Panc1 (cell line): ENCODE measurements at regions not wholly inside any gene's neighbourhood (a gene's known extent, or its start where the extent isn't known, plus 50 kb on each side); places are given as distances from the start of the nearest gene placed in this dataset.

Source experiments
- ATAC-seq: fragments of 200-7000 bp; cut with Tn5 transposase; 2 replicates; pipeline ENCODE4 v1.9.1; 2020; ENCODE audit warnings: mild to moderate bottlenecking, moderate library complexity
- BruUV-seq: library from RNA; stranded (reverse); fragments of 400-500 nt; replicated peaks from 2 replicates; lab custom pipeline; 2021; lab: Mats Ljungman, UMichigan
- CTCF ChIA-PET: fragments of 300-600 bp; sonication (Branson Sonifier 250); formaldehyde crosslinking; loops from one replicate; lab custom pipeline; 2022; ENCODE audit warnings: antibody characterized with exemption; lab: Charles Lee
- POLR2A ChIA-PET: fragments of 300-600 bp; sonication (Branson Sonifier 250); formaldehyde crosslinking; loops from one replicate; lab custom pipeline; 2022; ENCODE audit warnings: antibody characterized with exemption; lab: Charles Lee
- DNase-seq: peaks from one replicate; pipeline ENCODE4 v3.0.0-alpha.2; 2010; ENCODE audit warnings: low read depth, low spot score
- H3K27ac ChIP-seq: 2 replicates; pipeline ENCODE4 v1.5.1; 2011; ENCODE audit warnings: mild to moderate bottlenecking, low read length, inconsistent platforms
- H3K27me3 ChIP-seq: fragments of 200-500 bp; sonication (Bioruptor generic); 2 replicates; pipeline ENCODE4 v1.6.0; 2014; ENCODE audit warnings: low read length, inconsistent platforms; ENCODE audit not compliant: control insufficient read depth, insufficient read depth
- H3K36me3 ChIP-seq: fragments of 200-500 bp; sonication (Bioruptor generic); 2 replicates; pipeline ENCODE4 v1.5.1; 2014; ENCODE audit warnings: inconsistent platforms, mild to moderate bottlenecking, low read length, moderate library complexity; ENCODE audit not compliant: control insufficient read depth, insufficient read depth
- H3K4me1 ChIP-seq: 2 replicates; pipeline ENCODE4 v1.5.1; 2011; ENCODE audit warnings: inconsistent platforms, mild to moderate bottlenecking, low read length, moderate library complexity; ENCODE audit not compliant: control insufficient read depth, insufficient read depth
- H3K4me3 ChIP-seq, 2 experiments: 2 replicates each; pipeline ENCODE4 v1.5.1; 2011 to 2012; ENCODE audit warnings: low read depth in 2 of 2, low read length in 2 of 2, mild to moderate bottlenecking in 2 of 2, inconsistent platforms in 1 of 2, moderate library complexity in 1 of 2
- H3K9me3 ChIP-seq: fragments of 200-500 bp; sonication (Bioruptor generic); 2 replicates; pipeline ENCODE4 v1.5.1; 2014; ENCODE audit warnings: low read depth, mild to moderate bottlenecking, inconsistent platforms, low read length, moderate library complexity; ENCODE audit not compliant: control insufficient read depth, insufficient read depth
- POLR2AphosphoS5 ChIP-seq: IDR thresholded peaks from 2 replicates; pipeline ENCODE4 v1.6.1; 2012; ENCODE audit warnings: mild to moderate bottlenecking, low read depth, low read length, moderate library complexity
- REST ChIP-seq, 2 experiments: IDR thresholded peaks; 2 replicates each; pipeline ENCODE4 v1.6.1; 2011 to 2012; ENCODE audit warnings: low read depth in 2 of 2, control low read depth in 1 of 2, low read length in 1 of 2, mild to moderate bottlenecking in 1 of 2, moderate library complexity in 1 of 2; ENCODE audit not compliant: insufficient read depth in 1 of 2
- SIN3A ChIP-seq: IDR thresholded peaks from 2 replicates; pipeline ENCODE4 v1.6.1; 2012; ENCODE audit warnings: low read depth, mild to moderate bottlenecking, low read length, moderate library complexity, borderline replicate concordance; ENCODE audit not compliant: insufficient read depth
- TCF7L2 ChIP-seq: IDR thresholded peaks from 2 replicates; pipeline ENCODE4 v1.6.1; 2011; ENCODE audit warnings: mild to moderate bottlenecking, low read depth, low read length, inconsistent platforms
- in situ Hi-C: cut with HindIII; loops from 2 replicates; pipeline ENCODE4 v1.10.0; 2016; ENCODE audit warnings: low sequenced_read_pairs, low pct_unique_long_range_greater_than_20kb
- intact Hi-C: fragments of 100-400 bp; cut with micrococcal nuclease; formaldehyde crosslinking; loops from one replicate; pipeline ENCODE4 v1.10.0; 2022; ENCODE audit not compliant: unreplicated experiment
- TF ChIP-seq, protein P1 (sequence below): fragments of 450-650 bp; IDR thresholded peaks from 2 replicates; pipeline ENCODE4 v1.5.1; 2017; ENCODE audit warnings: mild to moderate bottlenecking

GRCh38 chr15:62407216-62407615, 242.1 kb upstream of the C2CD4B start:
- TF ChIP-seq TCF7L2 (no peak), REST (IDR thresholded peaks at IDR 0.05; ENCODE audit: insufficient read depth in 1 of 2, low read depth in 2 of 2, low read length in 1 of 2) (no peak), SIN3A (no peak), POLR2AphosphoS5 (no peak)
- TF ChIP-seq, protein P1, sequence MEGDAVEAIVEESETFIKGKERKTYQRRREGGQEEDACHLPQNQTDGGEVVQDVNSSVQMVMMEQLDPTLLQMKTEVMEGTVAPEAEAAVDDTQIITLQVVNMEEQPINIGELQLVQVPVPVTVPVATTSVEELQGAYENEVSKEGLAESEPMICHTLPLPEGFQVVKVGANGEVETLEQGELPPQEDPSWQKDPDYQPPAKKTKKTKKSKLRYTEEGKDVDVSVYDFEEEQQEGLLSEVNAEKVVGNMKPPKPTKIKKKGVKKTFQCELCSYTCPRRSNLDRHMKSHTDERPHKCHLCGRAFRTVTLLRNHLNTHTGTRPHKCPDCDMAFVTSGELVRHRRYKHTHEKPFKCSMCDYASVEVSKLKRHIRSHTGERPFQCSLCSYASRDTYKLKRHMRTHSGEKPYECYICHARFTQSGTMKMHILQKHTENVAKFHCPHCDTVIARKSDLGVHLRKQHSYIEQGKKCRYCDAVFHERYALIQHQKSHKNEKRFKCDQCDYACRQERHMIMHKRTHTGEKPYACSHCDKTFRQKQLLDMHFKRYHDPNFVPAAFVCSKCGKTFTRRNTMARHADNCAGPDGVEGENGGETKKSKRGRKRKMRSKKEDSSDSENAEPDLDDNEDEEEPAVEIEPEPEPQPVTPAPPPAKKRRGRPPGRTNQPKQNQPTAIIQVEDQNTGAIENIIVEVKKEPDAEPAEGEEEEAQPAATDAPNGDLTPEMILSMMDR = no peak
- CTCF ChIA-PET = no interaction called here
- H3K36me3 ChIP-seq = no peaks in the 10 kb centered on the region
- ATAC-seq (no peak), DNase-seq (no peak)
- no TSS peak for BruUV-seq
- POLR2A ChIA-PET = interaction anchor here (0.6 kb wide), 1 partner anchor 1660 kb away, joined by 7 read pairs; no protein-coding TSS in a partner anchor
- no peaks in the 10 kb centered on the region for H3K9me3 ChIP-seq
- H3K4me3 ChIP-seq = no peak overlapping the region
- H3K27ac ChIP-seq = no peak overlapping the region
- in situ Hi-C loops = no loop called here
- H3K27me3 ChIP-seq = no peaks in the 10 kb centered on the region; the same call in 1 of the 2 replicates
- intact Hi-C loops = no loop called here
- H3K4me1 ChIP-seq = no peaks in the 10 kb centered on the region

- no TSS peak for BruUV-seq
- ATAC-seq (no peak), DNase-seq (no peak)
- ChIA-PET POLR2A (interaction anchor here (0.6 kb wide), 1 partner anchor 1659 kb away, joined by 7 read pairs; no protein-coding TSS in a partner anchor), CTCF (no interaction called here)
- Histone ChIP-seq H3K36me3 (no peaks in the 10 kb centered on the region), H3K27ac (no peak overlapping the region), H3K4me1 (no peaks in the 10 kb centered on the region), H3K27me3 (no peaks in the 10 kb centered on the region; the same call in 1 of the 2 replicates), H3K4me3 (no peak overlapping the region), H3K9me3 (no peaks in the 10 kb centered on the region)
- in situ Hi-C loops = no loop called here
- TF ChIP-seq, protein P1 = no peak
- TF ChIP-seq POLR2AphosphoS5 (no peak), SIN3A (no peak), TCF7L2 (no peak), REST (IDR thresholded peaks at IDR 0.05; ENCODE audit: insufficient read depth in 1 of 2, low read depth in 2 of 2, low read length in 1 of 2) (no peak)
- intact Hi-C loops = no loop called here
Measured at GRCh38 chr15:62407962-62408361, 242.9 kb upstream of the C2CD4B start.
